ENCODE measurements at regions not wholly inside any gene's neighbourhood (a gene's known extent, or its start where the extent isn't known, plus 50 kb on each side); places are given as distances from the start of the nearest gene placed in this dataset.

GRCh38 chr2:39540414-39540813 is 103.3 kb upstream of the MAP4K3 start:
- TF ChIP-seq CTCF (conservative IDR thresholded peaks at IDR 0.05; ENCODE audit: low read length) (no peak), EZH2phosphoT487 (IDR thresholded peaks at IDR 0.05; ENCODE audit: borderline replicate concordance) (no peak)

Measured in Loucy (cell line).